NT2/D1 (cell line): ENCODE measurements at regions not wholly inside any gene's neighbourhood (a gene's known extent, or its start where the extent isn't known, plus 50 kb on each side); places are given as distances from the start of the nearest gene placed in this dataset.

ENCODE experiments used
- DNase-seq: peaks from one replicate; pipeline ENCODE4 v3.0.0-alpha.2; 2011; ENCODE audit warnings: low read depth, low spot score
- H3K27me3 ChIP-seq: 2 replicates; pipeline ENCODE4 v1.6.0; 2011; ENCODE audit warnings: mild to moderate bottlenecking; ENCODE audit not compliant: insufficient read length, insufficient read depth
- H3K36me3 ChIP-seq: 2 replicates; pipeline ENCODE4 v1.6.1; 2011; ENCODE audit warnings: mild to moderate bottlenecking, low read length, mixed read lengths; ENCODE audit not compliant: insufficient read depth, insufficient read length
- H3K4me1 ChIP-seq: 2 replicates; pipeline ENCODE4 v1.5.1; 2011; ENCODE audit not compliant: insufficient read depth, insufficient read length
- H3K4me3 ChIP-seq: 2 replicates; pipeline ENCODE4 v1.5.1; 2011; ENCODE audit warnings: low read depth; ENCODE audit not compliant: insufficient read length
- H3K9ac ChIP-seq: 2 replicates; pipeline ENCODE4 v1.6.0; 2011; ENCODE audit warnings: low read depth; ENCODE audit not compliant: insufficient read length
- H3K9me3 ChIP-seq: 2 replicates; pipeline ENCODE4 v1.5.1; 2011; ENCODE audit warnings: mild to moderate bottlenecking, low read length; ENCODE audit not compliant: insufficient read depth
- SUZ12 ChIP-seq: IDR thresholded peaks from 2 replicates; pipeline ENCODE4 v1.6.1; 2011; ENCODE audit not compliant: insufficient read length, insufficient read depth; ENCODE audit errors: extremely low read depth
- YY1 ChIP-seq: IDR thresholded peaks from 2 replicates; pipeline ENCODE4 v1.6.1; 2011; ENCODE audit not compliant: insufficient read length, insufficient read depth
- ZNF274 ChIP-seq: IDR thresholded peaks from 2 replicates; pipeline ENCODE4 v1.6.1; 2011; ENCODE audit warnings: mild to moderate bottlenecking, low read depth, low read length

- DNase-seq: no peak
- H3K9me3 ChIP-seq: 0 out of 2 replicates have a peak, but pooled peaks cover 4% of the 10 kb centered on the region
- peaks cover 100% of the 10 kb centered on the region for H3K27me3 ChIP-seq
- no peak overlapping the region for H3K4me3 ChIP-seq
- TF ChIP-seq SUZ12 (peak; percentile 90), ZNF274 (no peak)
- H3K9ac ChIP-seq: no peak overlapping the region
- H3K4me1 ChIP-seq: peaks cover 3% of the 10 kb centered on the region
- H3K36me3 ChIP-seq: no peaks in the 10 kb centered on the region
Observed at GRCh38 chr7:155373359-155374273, 75.9 kb downstream of the INSIG1 start.

DNA sequence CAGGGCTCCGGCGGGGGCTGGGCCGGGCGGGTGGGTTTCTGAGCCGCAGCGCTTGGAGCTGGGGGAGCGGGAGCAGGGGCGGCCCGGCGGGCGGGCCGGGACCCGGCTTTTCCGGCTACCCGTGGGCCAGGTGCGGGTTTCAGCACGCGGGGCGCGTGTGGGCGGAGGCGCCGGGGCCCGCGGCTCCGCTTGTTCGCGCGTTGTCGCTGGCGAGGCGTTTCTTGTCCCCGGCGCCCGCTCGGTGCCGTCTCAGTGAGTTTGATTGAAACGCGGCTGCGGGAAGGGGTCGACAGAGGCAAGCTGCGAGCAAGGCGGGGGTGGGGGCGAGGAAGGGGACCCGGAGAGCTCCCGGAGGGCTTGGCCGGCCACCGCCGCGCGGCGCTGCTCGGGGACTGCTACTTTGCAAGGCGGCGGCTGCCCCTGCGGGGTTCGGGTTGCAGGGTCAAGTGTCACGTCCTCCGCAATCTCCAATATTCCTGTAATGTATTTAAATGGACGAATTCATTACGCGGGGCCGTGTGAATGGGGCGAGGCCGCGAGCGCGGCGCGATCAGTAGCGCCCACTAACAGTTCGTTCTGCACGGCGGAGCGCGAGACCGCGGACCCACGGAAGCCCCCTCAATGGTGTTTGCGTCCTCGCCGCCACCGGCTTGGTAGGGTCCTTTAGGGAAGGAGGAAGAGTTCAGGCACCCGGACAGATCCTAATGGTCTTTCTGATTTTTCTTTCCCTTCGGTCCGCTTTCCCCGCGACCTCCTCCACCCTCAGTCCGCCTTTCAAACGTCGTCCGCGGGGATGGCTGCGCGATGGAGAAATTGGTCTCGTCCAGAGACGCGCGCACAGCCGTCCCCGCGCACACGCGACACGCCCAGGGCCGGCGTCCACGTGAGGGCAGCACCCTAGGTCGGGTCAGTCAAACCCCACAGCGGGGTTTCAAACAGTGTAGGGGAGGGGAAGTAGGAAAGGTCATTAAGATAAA is 76.9 kb downstream of the INSIG1 start:
- DNase-seq: no peak
- Histone ChIP-seq H3K4me1 (peaks cover 3% of the 10 kb centered on the region), H3K9ac (no peak overlapping the region), H3K27me3 (peaks cover 100% of the 10 kb centered on the region), H3K9me3 (no peaks in the 10 kb centered on the region), H3K36me3 (no peaks in the 10 kb centered on the region), H3K4me3 (no peak overlapping the region)
- TF ChIP-seq ZNF274: no peak
- no peak for TF ChIP-seq YY1
- peak; percentile 99 for TF ChIP-seq SUZ12

- TF ChIP-seq SUZ12 (no peak), ZNF274 (no peak), YY1 (no peak)
- no peaks in the 10 kb centered on the region for H3K36me3 ChIP-seq
- H3K9ac ChIP-seq: no peak overlapping the region
- H3K27me3 ChIP-seq: peaks cover 100% of the 10 kb centered on the region
- peaks cover 3% of the 10 kb centered on the region for H3K4me1 ChIP-seq
- no peak for DNase-seq
- no peaks in the 10 kb centered on the region for H3K9me3 ChIP-seq
- H3K4me3 ChIP-seq: no peak overlapping the region
Observed at GRCh38 chr7:155375337-155376277, 77.9 kb downstream of the INSIG1 start.

DNA sequence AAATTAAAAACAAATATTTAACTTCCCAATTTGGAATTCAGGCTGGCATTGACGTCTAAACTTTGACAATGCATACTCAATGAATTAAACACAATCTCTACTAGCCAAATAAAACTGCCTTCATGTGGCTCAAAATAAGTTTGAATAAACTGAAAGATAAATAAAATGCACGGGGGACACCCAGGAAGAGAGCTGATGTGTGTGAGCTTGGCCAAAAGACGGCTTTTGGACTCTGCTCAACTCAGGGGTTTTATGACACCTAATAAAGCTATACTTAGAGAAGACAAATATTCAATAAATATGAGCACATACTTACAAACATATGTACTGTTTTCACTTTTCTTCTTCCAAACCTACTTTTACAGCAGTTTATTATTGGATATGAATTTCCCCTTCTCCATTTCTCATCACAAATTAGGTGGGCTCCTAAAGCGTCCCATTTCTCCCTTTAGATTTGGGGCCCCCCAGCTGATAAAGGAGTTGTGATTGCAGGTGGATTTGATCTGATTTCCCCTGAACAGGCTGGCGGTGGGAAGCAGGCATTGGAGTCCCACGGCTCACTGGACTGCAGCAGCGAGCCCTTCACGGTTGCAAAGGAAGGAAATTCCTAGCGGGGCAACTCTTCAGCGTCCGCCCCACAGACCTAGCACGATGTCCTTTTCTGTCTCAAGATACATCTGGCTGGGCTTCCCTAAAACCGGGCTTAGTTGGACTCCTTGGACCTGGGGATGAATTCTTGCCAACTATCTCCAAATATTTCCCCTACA is 79.6 kb downstream of the INSIG1 start:
- Histone ChIP-seq H3K36me3 (no peaks in the 10 kb centered on the region), H3K4me3 (no peak overlapping the region), H3K27me3 (peaks cover 100% of the 10 kb centered on the region), H3K9me3 (no peaks in the 10 kb centered on the region), H3K4me1 (peaks cover 3% of the 10 kb centered on the region), H3K9ac (no peak overlapping the region)
- TF ChIP-seq SUZ12 (no peak), YY1 (no peak)
- DNase-seq: no peak

- no peaks in the 10 kb centered on the region for H3K9me3 ChIP-seq
- H3K4me3 ChIP-seq: peak overlapping the region; percentile 4
- H3K27me3 ChIP-seq: peaks cover 100% of the 10 kb centered on the region
- no peak for DNase-seq
- H3K36me3 ChIP-seq: no peaks in the 10 kb centered on the region
- H3K9ac ChIP-seq: no peak overlapping the region
- peak; percentile 77 for TF ChIP-seq SUZ12
- no peak for TF ChIP-seq YY1
- TF ChIP-seq ZNF274: no peak
- peaks cover 6% of the 10 kb centered on the region for H3K4me1 ChIP-seq
Observed at GRCh38 chr7:155377838-155378579, 79.9 kb upstream of the EN2 start.

DNA sequence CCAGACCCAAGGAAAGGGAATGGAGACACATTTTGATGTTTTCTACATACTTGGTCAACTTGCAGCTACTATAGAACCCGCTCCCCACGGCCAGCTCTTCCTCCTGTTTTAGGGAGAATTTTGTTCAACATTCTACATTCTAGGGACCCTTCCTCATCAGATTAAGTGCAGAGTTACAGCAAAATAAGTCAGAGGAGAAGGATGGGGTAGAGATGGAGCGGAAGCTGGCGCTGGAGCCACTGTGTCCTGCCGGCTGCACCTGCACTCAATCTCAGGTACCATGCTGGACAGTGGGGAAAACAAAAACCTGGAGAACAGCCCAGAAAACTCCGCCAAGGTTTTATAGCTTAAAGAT is 79.4 kb upstream of the EN2 start:
- Histone ChIP-seq H3K9me3 (no peaks in the 10 kb centered on the region), H3K4me3 (no peak overlapping the region), H3K27me3 (peaks cover 100% of the 10 kb centered on the region), H3K9ac (no peak overlapping the region), H3K4me1 (peaks cover 6% of the 10 kb centered on the region), H3K36me3 (no peaks in the 10 kb centered on the region)
- DNase-seq: no peak
- TF ChIP-seq YY1 (no peak), SUZ12 (no peak), ZNF274 (no peak)
